ENCODE measurements at regions not wholly inside any gene's neighbourhood (a gene's known extent, or its start where the extent isn't known, plus 50 kb on each side); places are given as distances from the start of the nearest gene placed in this dataset.

DNA sequence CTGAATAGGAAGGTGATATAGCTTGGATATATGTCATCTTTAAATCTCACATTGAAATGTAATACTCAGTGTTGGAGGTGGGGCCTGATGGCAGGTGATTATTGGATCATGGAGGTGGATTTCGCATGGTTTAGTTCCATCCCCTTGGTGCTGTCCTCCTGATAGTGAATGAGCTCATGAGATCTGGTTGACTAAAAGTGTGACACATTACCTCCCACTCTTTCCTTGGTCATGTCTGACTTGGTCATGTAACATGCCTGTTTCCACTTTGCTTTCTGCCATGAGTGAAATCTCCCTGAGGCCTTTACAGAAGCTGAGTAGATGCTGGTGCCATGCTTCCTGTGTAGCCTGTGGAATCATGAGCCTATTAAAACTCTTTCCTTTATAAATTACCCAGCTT is 664.5 kb upstream of the NR5A2 start:
- H3K36me3 ChIP-seq (ENCODE audit: low read length) = no peaks in the 10 kb centered on the region
- no peaks in the 10 kb centered on the region for H4K20me1 ChIP-seq (ENCODE audit: low read depth, low read length)
- H3K4me2 ChIP-seq (ENCODE audit: low read depth, low read length, poor library complexity, severe bottlenecking) = no peak overlapping the region
- H2AFZ ChIP-seq (ENCODE audit: low read depth, low read length, severe bottlenecking) = no peak overlapping the region
- no peak overlapping the region for H3K9ac ChIP-seq (ENCODE audit: low read length)
- H3K9me2 ChIP-seq (replicated peaks; ENCODE audit: insufficient read depth, low read length) = no peaks in the 10 kb centered on the region
- H3K9me3 ChIP-seq (ENCODE audit: insufficient read depth, low read length) = no peaks in the 10 kb centered on the region
- H3F3A ChIP-seq (ENCODE audit: insufficient read depth) = no peaks in the 10 kb centered on the region
- H3K4me3 ChIP-seq (ENCODE audit: insufficient read depth, low read length, poor library complexity, severe bottlenecking) = no peak overlapping the region
- TF ChIP-seq, protein P1, sequence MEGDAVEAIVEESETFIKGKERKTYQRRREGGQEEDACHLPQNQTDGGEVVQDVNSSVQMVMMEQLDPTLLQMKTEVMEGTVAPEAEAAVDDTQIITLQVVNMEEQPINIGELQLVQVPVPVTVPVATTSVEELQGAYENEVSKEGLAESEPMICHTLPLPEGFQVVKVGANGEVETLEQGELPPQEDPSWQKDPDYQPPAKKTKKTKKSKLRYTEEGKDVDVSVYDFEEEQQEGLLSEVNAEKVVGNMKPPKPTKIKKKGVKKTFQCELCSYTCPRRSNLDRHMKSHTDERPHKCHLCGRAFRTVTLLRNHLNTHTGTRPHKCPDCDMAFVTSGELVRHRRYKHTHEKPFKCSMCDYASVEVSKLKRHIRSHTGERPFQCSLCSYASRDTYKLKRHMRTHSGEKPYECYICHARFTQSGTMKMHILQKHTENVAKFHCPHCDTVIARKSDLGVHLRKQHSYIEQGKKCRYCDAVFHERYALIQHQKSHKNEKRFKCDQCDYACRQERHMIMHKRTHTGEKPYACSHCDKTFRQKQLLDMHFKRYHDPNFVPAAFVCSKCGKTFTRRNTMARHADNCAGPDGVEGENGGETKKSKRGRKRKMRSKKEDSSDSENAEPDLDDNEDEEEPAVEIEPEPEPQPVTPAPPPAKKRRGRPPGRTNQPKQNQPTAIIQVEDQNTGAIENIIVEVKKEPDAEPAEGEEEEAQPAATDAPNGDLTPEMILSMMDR (IDR thresholded peaks at IDR 0.05; ENCODE audit: insufficient read depth, low read length, poor library complexity, severe bottlenecking) = no peak
- no peak for TF ChIP-seq EZH2phosphoT487 (conservative IDR thresholded peaks at IDR 0.05; ENCODE audit: low read length)
- no peaks in the 10 kb centered on the region for H3K27me3 ChIP-seq (ENCODE audit: low read length)
- no peak overlapping the region for H3K27ac ChIP-seq (ENCODE audit: low read depth, low read length)
- no peaks in the 10 kb centered on the region for H3K79me2 ChIP-seq (ENCODE audit: insufficient read depth, low read length)

DNA sequence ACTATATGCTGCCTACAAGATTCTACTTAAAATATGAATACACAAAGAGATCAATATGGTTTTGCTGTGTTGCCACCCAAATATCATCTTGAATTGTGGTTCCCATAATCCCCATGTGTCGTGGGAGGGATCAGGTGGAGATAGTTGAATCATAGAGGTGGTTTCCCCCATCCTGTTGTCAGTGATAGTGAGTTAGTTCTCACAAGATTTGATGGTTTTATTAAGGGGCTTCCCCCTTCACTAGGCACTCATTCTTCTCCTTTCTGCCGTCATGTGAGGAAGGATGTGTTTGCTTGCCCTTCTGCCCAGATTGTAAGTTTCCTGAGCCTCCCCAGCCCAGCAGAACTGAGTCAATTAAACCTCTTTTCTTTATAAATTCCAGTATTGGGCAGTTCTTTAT is 654.4 kb upstream of the NR5A2 start:
- H3K9ac ChIP-seq (ENCODE audit: low read length) = no peak overlapping the region
- no peaks in the 10 kb centered on the region for H3K79me2 ChIP-seq (ENCODE audit: insufficient read depth, low read length)
- no peak overlapping the region for H3K4me2 ChIP-seq (ENCODE audit: low read depth, low read length, poor library complexity, severe bottlenecking)
- no peak overlapping the region for H2AFZ ChIP-seq (ENCODE audit: low read depth, low read length, severe bottlenecking)
- no peaks in the 10 kb centered on the region for H3K9me2 ChIP-seq (replicated peaks; ENCODE audit: insufficient read depth, low read length)
- H3K36me3 ChIP-seq (ENCODE audit: low read length) = no peaks in the 10 kb centered on the region
- H3F3A ChIP-seq (ENCODE audit: insufficient read depth) = no peaks in the 10 kb centered on the region
- no peak overlapping the region for H3K4me3 ChIP-seq (ENCODE audit: insufficient read depth, low read length, poor library complexity, severe bottlenecking)
- no peaks in the 10 kb centered on the region for H3K9me3 ChIP-seq (ENCODE audit: insufficient read depth, low read length)
- H4K20me1 ChIP-seq (ENCODE audit: low read depth, low read length) = no peaks in the 10 kb centered on the region
- no peak for TF ChIP-seq EZH2phosphoT487 (conservative IDR thresholded peaks at IDR 0.05; ENCODE audit: low read length)
- TF ChIP-seq, protein P1 (IDR thresholded peaks at IDR 0.05; ENCODE audit: insufficient read depth, low read length, poor library complexity, severe bottlenecking) = no peak
- no peaks in the 10 kb centered on the region for H3K27me3 ChIP-seq (ENCODE audit: low read length)
- H3K27ac ChIP-seq (ENCODE audit: low read depth, low read length) = no peak overlapping the region

DNA sequence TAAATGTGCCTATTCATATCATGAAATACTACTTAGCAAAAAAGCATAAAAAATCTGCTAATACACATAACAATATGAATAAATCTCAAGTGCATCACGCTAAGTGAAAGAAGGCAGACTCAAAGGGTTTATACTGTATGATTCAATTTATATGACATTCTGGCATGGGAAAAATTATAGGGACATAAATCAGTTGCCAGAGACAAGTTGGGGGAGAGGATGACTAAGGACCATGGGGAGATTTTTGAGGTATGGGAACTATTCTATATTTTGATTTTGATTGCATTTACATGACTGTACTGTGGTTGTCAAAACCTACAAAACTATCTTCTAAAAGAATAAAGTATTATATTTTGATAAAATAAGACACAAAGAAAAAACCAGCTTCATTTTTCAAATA is 650.3 kb upstream of the NR5A2 start:
- Histone ChIP-seq H3K4me2 (ENCODE audit: low read depth, low read length, poor library complexity, severe bottlenecking) (no peak overlapping the region), H3K9ac (ENCODE audit: low read length) (no peak overlapping the region), H3K36me3 (ENCODE audit: low read length) (no peaks in the 10 kb centered on the region), H3K9me3 (ENCODE audit: insufficient read depth, low read length) (no peaks in the 10 kb centered on the region), H3K27me3 (ENCODE audit: low read length) (no peaks in the 10 kb centered on the region), H2AFZ (ENCODE audit: low read depth, low read length, severe bottlenecking) (no peak overlapping the region), H3K27ac (ENCODE audit: low read depth, low read length) (no peak overlapping the region), H3F3A (ENCODE audit: insufficient read depth) (no peaks in the 10 kb centered on the region), H3K4me3 (ENCODE audit: insufficient read depth, low read length, poor library complexity, severe bottlenecking) (no peak overlapping the region), H3K9me2 (replicated peaks; ENCODE audit: insufficient read depth, low read length) (no peaks in the 10 kb centered on the region), H3K79me2 (ENCODE audit: insufficient read depth, low read length) (no peaks in the 10 kb centered on the region), H4K20me1 (ENCODE audit: low read depth, low read length) (no peaks in the 10 kb centered on the region)
- TF ChIP-seq, protein P1 (IDR thresholded peaks at IDR 0.05; ENCODE audit: insufficient read depth, low read length, poor library complexity, severe bottlenecking) = no peak
- TF ChIP-seq EZH2phosphoT487 (conservative IDR thresholded peaks at IDR 0.05; ENCODE audit: low read length) = no peak

DNA sequence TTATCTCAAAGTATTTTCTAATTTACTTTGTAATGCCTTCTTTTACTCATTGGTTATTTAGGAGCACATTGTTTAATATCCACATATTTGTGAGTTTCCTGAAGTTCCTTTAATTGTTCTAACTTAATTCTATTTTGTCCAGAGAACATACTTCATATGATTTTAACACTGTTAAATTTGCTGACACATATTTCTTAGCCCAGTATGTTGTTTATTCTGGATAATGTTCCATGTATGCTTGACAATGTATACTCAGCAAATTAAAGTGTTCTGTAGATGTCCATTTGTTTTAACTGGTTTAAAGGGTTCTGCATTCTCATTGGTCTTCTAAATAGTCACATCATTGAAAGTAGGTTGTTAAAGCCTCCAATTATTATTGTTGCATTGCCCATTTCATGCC is 643.7 kb upstream of the NR5A2 start:
- Histone ChIP-seq H4K20me1 (ENCODE audit: low read depth, low read length) (no peaks in the 10 kb centered on the region), H3K9me2 (replicated peaks; ENCODE audit: insufficient read depth, low read length) (no peaks in the 10 kb centered on the region), H3F3A (ENCODE audit: insufficient read depth) (no peaks in the 10 kb centered on the region), H3K4me3 (ENCODE audit: insufficient read depth, low read length, poor library complexity, severe bottlenecking) (no peak overlapping the region), H3K27me3 (ENCODE audit: low read length) (no peaks in the 10 kb centered on the region), H2AFZ (ENCODE audit: low read depth, low read length, severe bottlenecking) (no peak overlapping the region), H3K9ac (ENCODE audit: low read length) (no peak overlapping the region), H3K79me2 (ENCODE audit: insufficient read depth, low read length) (no peaks in the 10 kb centered on the region), H3K4me2 (ENCODE audit: low read depth, low read length, poor library complexity, severe bottlenecking) (no peak overlapping the region), H3K36me3 (ENCODE audit: low read length) (no peaks in the 10 kb centered on the region), H3K27ac (ENCODE audit: low read depth, low read length) (no peak overlapping the region), H3K9me3 (ENCODE audit: insufficient read depth, low read length) (no peaks in the 10 kb centered on the region)
- TF ChIP-seq, protein P1 (IDR thresholded peaks at IDR 0.05; ENCODE audit: insufficient read depth, low read length, poor library complexity, severe bottlenecking) = no peak
- no peak for TF ChIP-seq EZH2phosphoT487 (conservative IDR thresholded peaks at IDR 0.05; ENCODE audit: low read length)
